Neural crest cell (in vitro differentiated cells): ENCODE measurements at regions not wholly inside any gene's neighbourhood (a gene's known extent, or its start where the extent isn't known, plus 50 kb on each side); places are given as distances from the start of the nearest gene placed in this dataset.

Experiments
- DNase-seq: peaks from one replicate; pipeline ENCODE4 v3.0.0; 2021; ENCODE audit warnings: low read depth, mixed read lengths, low spot score
- H3K27ac Mint-ChIP-seq: one replicate; pipeline ENCODE4 v1.8.0; 2021; ENCODE audit warnings: mild to moderate bottlenecking, mixed read lengths; ENCODE audit not compliant: unreplicated experiment
- H3K27me3 Mint-ChIP-seq: 2 replicates; pipeline ENCODE4 v1.8.0; 2021; ENCODE audit warnings: low read depth, mild to moderate bottlenecking, mixed read lengths
- H3K36me3 Mint-ChIP-seq: 2 replicates; pipeline ENCODE4 v1.8.0; 2021; ENCODE audit warnings: low read depth, mild to moderate bottlenecking, mixed read lengths
- H3K4me1 Mint-ChIP-seq: 2 replicates; pipeline ENCODE4 v1.8.0; 2021; ENCODE audit warnings: mixed read lengths
- H3K4me3 Mint-ChIP-seq: one replicate; pipeline ENCODE4 v1.8.0; 2021; ENCODE audit warnings: mild to moderate bottlenecking, mixed read lengths
- H3K9me3 Mint-ChIP-seq: 2 replicates; pipeline ENCODE4 v1.8.0; 2021; ENCODE audit warnings: mixed read lengths
- TF ChIP-seq, protein P1 (sequence below): fragments of 200-600 bp; sonication (generic); conservative IDR thresholded peaks from 2 replicates; pipeline ENCODE4 v1.5.0; 2021; ENCODE audit warnings: antibody characterized with exemption, mild to moderate bottlenecking

DNA sequence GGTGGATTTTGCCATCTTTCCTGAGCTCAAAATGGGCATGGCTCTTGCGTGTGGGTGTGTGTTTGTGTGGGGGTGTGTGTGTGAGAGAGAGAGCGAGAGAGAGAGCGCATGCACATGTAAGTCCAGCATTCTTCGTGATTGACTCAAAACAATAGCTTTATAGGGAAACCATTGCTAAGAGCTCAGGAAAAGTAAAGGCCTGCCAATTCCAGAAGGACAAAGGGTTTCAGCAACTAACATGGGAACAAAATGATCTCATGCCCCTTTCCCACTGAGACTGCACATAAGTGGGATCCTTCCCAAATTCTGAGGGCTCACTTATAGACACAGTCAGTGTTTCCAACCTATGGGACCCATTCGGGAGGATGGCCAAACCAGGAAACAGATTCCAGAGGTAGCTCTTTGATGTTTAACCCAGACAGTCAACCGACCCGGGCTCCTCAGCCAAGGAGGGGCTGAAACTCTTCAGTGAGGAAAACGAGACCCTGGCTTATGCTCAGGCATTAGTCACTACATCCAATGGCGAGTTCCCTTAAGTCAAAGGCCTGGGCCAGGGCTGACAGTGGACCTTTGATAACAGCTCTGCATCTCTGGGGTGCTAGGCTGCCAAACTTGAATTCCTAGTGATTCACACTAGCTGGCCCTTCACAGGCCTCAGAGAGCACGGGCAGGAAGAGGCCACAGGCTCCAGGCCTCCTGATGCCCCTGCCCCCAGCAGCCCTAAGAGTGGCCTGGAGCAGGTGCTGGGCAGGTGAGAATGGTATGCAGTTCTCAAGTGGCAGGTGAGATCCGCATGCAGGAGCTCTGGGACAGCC lies 305.0 kb upstream of the C2CD4B start:
- TF ChIP-seq, protein P1, sequence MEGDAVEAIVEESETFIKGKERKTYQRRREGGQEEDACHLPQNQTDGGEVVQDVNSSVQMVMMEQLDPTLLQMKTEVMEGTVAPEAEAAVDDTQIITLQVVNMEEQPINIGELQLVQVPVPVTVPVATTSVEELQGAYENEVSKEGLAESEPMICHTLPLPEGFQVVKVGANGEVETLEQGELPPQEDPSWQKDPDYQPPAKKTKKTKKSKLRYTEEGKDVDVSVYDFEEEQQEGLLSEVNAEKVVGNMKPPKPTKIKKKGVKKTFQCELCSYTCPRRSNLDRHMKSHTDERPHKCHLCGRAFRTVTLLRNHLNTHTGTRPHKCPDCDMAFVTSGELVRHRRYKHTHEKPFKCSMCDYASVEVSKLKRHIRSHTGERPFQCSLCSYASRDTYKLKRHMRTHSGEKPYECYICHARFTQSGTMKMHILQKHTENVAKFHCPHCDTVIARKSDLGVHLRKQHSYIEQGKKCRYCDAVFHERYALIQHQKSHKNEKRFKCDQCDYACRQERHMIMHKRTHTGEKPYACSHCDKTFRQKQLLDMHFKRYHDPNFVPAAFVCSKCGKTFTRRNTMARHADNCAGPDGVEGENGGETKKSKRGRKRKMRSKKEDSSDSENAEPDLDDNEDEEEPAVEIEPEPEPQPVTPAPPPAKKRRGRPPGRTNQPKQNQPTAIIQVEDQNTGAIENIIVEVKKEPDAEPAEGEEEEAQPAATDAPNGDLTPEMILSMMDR: no peak
- H3K4me1 Mint-ChIP-seq: peaks cover 50% of the 10 kb centered on the region
- peaks cover 2% of the 10 kb centered on the region for H3K27me3 Mint-ChIP-seq
- no peak overlapping the region for H3K4me3 Mint-ChIP-seq
- no peak for DNase-seq
- H3K9me3 Mint-ChIP-seq: no peaks in the 10 kb centered on the region
- H3K27ac Mint-ChIP-seq: no peak overlapping the region
- no peaks in the 10 kb centered on the region for H3K36me3 Mint-ChIP-seq

DNA sequence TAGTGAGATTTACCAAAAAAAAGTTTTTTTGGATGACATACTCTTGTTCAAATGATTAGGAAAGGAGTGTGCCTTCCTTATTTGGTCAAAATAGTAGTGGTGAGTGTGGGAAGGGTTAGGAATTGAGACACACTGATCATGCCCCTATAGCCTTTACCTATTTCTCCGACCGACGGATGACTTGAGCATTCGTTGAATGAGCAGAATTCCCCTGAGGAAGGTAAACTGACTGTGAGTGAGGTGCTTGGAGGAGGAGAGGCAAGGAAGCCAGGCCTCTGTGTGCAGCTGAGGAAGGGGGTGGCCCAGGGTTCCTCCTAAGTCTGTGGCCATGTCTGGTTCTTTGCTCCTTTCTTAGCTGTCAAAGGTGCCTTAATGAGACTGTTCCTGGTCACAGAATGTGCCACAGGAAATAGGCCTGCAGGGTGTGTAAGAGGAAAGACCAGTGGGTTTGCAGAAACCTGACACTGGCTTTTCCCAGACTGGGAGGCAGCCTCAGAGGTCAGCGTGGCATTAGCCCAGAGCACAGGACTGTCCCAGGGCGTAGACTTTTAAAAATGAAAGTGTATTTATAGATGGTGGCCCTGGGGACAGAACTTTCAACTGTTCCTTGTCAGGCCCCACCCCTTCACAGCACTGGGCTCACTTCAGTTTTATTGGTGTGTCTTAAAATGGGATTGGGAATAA lies 307.7 kb upstream of the C2CD4B start:
- H3K9me3 Mint-ChIP-seq: no peaks in the 10 kb centered on the region
- no peak overlapping the region for H3K27ac Mint-ChIP-seq
- H3K4me3 Mint-ChIP-seq: no peak overlapping the region
- H3K4me1 Mint-ChIP-seq: peaks cover 46% of the 10 kb centered on the region
- TF ChIP-seq, protein P1: no peak
- no peaks in the 10 kb centered on the region for H3K27me3 Mint-ChIP-seq
- H3K36me3 Mint-ChIP-seq: no peaks in the 10 kb centered on the region
- DNase-seq: no peak

DNA sequence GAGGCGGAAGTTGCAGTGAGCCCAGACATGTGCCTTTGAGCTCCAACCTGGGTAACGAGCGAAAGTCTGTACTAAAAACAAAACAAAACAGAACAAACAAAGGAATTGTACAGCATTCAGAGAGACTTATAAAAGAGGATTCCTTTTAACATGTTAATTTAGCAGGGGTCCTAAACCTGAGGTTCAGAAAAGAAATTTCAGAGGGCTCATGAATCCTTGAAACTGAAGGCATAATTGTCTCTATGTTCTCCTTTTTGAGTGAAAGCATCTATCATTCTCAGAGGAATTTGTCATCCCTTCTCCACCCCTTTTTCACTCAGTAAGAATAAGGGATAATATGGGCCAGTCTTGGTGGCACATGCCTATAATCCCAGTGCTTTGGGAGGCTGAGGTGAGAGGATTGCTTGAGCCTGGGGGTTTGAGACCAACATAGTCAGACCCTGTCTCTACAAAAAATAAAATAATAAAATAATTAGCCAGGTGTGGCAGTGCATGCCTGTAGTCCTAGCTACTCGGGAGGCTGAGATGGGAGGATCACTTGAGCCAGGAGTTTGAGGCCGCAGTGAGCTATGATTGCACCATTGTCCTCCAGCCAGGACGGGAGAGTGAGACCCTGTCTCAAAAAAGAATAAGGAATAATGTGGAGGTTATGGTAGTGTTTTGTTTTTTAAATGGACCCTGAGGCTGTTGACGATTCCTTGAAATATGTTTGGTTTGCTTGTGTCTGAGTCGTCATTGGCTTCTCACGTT lies 309.1 kb upstream of the C2CD4B start:
- no peaks in the 10 kb centered on the region for H3K36me3 Mint-ChIP-seq
- H3K4me3 Mint-ChIP-seq: no peak overlapping the region
- DNase-seq: no peak
- peak overlapping the region; percentile 50 for H3K27ac Mint-ChIP-seq
- TF ChIP-seq, protein P1: no peak
- H3K27me3 Mint-ChIP-seq: no peaks in the 10 kb centered on the region
- no peaks in the 10 kb centered on the region for H3K9me3 Mint-ChIP-seq
- peaks cover 40% of the 10 kb centered on the region for H3K4me1 Mint-ChIP-seq

DNA sequence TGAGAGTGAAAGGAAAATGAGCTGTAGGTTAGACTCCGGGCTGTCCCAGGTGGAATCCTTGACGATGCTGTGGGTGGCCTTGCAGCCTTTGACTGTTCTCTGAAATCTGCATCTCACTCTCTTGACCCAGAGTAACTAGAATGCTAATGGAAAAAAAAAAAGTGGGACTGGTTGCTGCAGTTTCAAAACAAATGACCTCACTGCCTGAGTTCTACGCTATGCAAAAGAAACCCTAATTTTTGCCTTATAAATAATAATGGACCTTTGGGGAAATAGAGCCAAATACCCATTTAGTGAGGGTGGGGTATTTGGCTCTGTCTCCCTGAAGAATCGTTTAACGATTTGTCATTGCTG lies 309.7 kb upstream of the C2CD4B start:
- peaks cover 34% of the 10 kb centered on the region for H3K4me1 Mint-ChIP-seq
- peak overlapping the region; percentile 50 for H3K27ac Mint-ChIP-seq
- TF ChIP-seq, protein P1: no peak

DNA sequence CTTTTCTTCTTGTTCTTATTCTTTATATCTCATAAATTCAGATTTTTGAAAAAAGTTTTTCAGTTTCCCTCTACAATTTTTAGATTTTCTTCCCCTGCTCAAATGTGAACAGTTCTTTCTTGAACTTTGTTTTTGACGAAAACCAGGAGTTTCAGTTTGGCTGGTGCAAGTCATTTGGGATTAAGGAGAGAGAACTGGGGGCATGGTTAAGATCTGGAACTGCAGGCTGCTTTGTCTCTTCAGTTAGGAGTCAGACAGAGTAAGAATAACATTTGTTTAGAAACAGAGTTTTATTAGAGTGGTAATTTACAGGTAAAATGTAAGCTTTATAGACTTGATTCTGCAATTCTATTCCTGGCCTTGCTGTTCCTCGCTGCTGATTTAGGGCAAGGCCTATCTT lies 310.5 kb upstream of the C2CD4B start:
- Mint-ChIP-seq H3K9me3 (no peaks in the 10 kb centered on the region), H3K27ac (no peak overlapping the region), H3K27me3 (no peaks in the 10 kb centered on the region), H3K4me3 (no peak overlapping the region), H3K4me1 (peaks cover 30% of the 10 kb centered on the region), H3K36me3 (no peaks in the 10 kb centered on the region)
- TF ChIP-seq, protein P1: no peak
- DNase-seq: no peak

More for the DNA sequence above, 309.7 kb upstream of the C2CD4B start:
- H3K9me3 Mint-ChIP-seq: no peaks in the 10 kb centered on the region
- DNase-seq: no peak
- no peak overlapping the region for H3K4me3 Mint-ChIP-seq
- H3K27me3 Mint-ChIP-seq: no peaks in the 10 kb centered on the region
- H3K36me3 Mint-ChIP-seq: no peaks in the 10 kb centered on the region
